ENCODE measurements at regions not wholly inside any gene's neighbourhood (a gene's known extent, or its start where the extent isn't known, plus 50 kb on each side); places are given as distances from the start of the nearest gene placed in this dataset.

DNA sequence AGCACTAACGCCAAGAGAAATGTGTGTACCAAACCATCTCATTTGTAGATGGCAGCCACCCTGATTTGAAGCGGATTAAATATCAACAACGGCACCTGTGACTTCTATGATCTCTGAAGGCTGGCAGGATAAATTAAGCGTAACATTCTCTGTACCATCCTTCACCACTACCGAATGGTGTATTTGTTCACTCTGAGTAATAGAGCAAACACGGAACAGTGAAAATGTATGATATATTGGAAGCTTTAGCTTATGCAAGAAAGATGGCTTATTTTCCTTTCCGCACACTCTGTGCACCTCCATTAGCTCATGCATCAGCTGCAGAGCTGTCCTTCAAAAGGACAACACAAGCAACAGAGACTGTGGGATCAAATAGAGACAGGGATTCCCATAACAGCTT, 431.1 kb downstream of the PRELID2 start:
- TF ChIP-seq, protein P1, sequence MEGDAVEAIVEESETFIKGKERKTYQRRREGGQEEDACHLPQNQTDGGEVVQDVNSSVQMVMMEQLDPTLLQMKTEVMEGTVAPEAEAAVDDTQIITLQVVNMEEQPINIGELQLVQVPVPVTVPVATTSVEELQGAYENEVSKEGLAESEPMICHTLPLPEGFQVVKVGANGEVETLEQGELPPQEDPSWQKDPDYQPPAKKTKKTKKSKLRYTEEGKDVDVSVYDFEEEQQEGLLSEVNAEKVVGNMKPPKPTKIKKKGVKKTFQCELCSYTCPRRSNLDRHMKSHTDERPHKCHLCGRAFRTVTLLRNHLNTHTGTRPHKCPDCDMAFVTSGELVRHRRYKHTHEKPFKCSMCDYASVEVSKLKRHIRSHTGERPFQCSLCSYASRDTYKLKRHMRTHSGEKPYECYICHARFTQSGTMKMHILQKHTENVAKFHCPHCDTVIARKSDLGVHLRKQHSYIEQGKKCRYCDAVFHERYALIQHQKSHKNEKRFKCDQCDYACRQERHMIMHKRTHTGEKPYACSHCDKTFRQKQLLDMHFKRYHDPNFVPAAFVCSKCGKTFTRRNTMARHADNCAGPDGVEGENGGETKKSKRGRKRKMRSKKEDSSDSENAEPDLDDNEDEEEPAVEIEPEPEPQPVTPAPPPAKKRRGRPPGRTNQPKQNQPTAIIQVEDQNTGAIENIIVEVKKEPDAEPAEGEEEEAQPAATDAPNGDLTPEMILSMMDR (IDR thresholded peaks at IDR 0.05) = no peak
- no peak for TF ChIP-seq POLR2A (IDR thresholded peaks at IDR 0.05)
